ENCODE measurements at regions not wholly inside any gene's neighbourhood (a gene's known extent, or its start where the extent isn't known, plus 50 kb on each side); places are given as distances from the start of the nearest gene placed in this dataset.

- in situ Hi-C loops (cut with MboI; ENCODE audit: low sequenced_read_pairs, unreplicated experiment) = no loop called here
- TF ChIP-seq, protein P1, sequence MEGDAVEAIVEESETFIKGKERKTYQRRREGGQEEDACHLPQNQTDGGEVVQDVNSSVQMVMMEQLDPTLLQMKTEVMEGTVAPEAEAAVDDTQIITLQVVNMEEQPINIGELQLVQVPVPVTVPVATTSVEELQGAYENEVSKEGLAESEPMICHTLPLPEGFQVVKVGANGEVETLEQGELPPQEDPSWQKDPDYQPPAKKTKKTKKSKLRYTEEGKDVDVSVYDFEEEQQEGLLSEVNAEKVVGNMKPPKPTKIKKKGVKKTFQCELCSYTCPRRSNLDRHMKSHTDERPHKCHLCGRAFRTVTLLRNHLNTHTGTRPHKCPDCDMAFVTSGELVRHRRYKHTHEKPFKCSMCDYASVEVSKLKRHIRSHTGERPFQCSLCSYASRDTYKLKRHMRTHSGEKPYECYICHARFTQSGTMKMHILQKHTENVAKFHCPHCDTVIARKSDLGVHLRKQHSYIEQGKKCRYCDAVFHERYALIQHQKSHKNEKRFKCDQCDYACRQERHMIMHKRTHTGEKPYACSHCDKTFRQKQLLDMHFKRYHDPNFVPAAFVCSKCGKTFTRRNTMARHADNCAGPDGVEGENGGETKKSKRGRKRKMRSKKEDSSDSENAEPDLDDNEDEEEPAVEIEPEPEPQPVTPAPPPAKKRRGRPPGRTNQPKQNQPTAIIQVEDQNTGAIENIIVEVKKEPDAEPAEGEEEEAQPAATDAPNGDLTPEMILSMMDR (IDR thresholded peaks at IDR 0.05; ENCODE audit: borderline replicate concordance, control extremely low read depth, extremely low read depth, insufficient read depth, missing control alignments) = no peak
- no peak for DNase-seq (ENCODE audit: low spot score)
These were observed 63.9 kb upstream of the ARL4D start for GRCh38 chr17:43334738-43335402.

DNA sequence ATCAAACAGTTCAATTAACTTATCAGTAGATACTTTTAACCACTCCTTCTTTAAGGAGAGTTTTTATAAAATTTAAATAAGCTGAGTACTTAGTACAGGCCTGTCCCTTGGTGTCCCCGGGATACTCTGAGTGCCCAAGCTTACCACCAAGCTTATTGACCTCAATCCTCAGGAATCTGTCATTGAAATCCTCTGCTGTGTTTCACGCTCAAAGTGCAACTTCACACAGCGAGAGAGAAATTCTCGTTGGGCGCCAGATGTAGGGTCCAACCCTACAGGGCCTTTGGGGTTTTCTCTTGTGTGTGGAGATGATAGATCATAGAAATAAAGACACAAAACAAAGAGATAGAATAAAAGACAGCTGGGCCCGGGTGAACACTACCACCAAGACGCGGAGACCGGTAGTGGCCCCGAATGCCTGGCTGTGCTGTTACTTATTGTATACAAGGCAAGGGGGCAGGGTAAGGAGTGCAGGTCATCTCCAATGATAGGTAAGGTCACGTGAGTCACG lies 65.3 kb upstream of the ARL4D start:
- DNase-seq (ENCODE audit: low spot score) = no peak
- in situ Hi-C loops (cut with MboI; ENCODE audit: low sequenced_read_pairs, unreplicated experiment) = no loop called here
- TF ChIP-seq, protein P1 (IDR thresholded peaks at IDR 0.05; ENCODE audit: borderline replicate concordance, control extremely low read depth, extremely low read depth, insufficient read depth, missing control alignments) = no peak

GRCh38 chr17:43332230-43332629 lies 66.6 kb upstream of the ARL4D start:
- in situ Hi-C loops (cut with MboI; ENCODE audit: low sequenced_read_pairs, unreplicated experiment) = no loop called here
- TF ChIP-seq, protein P1 (IDR thresholded peaks at IDR 0.05; ENCODE audit: borderline replicate concordance, control extremely low read depth, extremely low read depth, insufficient read depth, missing control alignments) = no peak
- no peak for DNase-seq (ENCODE audit: low spot score)

DNA sequence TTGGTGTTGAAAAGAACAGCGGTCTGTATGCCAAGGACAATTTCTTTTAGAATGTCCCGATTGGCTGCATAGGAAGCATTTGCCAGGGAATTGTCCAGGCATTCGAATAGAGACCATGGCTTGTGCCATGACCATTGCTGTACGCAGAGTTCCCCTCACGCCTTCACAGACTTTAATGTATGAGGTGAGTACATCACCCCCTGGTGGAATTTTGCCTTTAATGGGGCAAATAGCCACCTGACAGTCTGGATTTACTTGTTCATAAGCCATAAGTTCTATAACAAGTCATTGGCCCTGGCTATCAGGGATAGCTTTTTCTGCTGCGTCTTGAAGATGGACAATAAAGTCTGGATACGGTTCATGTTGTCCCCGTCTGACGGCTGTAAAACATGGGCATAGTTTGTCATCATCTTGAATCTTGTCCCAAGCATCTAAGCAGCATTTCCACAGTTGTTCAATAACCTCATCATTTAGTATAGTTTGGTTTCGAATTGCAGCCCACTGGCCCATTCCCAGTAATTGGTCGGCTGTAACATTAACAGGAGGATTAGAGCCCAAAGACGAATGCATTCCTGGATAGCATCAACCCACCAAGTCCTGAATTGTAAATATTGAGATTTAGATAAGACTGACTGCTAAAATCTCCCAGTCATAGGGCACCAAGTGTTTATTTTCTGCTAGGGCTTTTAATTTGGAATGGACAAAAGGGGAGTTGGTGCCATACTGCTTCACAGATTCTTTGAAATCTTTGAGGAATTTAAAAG lies 67.7 kb upstream of the ARL4D start:
- in situ Hi-C loops (cut with MboI; ENCODE audit: low sequenced_read_pairs, unreplicated experiment) = no loop called here

DNA sequence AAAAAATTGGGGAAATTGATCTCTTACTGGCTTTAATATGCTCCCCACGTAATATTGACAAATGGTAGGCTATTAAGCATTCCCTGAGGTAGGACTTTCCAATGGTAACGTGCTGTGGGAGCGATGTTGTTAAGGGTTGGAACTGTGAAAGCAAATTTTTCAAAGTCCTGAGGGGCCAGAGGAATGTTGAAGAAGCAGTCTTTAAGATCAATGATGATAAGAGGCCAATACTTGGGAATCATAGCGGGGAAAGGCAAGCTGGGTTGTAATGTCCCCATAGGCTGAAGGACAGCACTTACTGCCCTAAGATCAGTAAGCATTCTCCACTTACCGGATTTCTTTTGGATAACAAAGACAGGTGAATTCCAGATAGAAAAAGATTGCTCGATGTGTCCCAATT lies 69.6 kb upstream of the ARL4D start:
- in situ Hi-C loops (cut with MboI; ENCODE audit: low sequenced_read_pairs, unreplicated experiment) = no loop called here
- no peak for DNase-seq (ENCODE audit: low spot score)
- TF ChIP-seq, protein P1 (IDR thresholded peaks at IDR 0.05; ENCODE audit: borderline replicate concordance, control extremely low read depth, extremely low read depth, insufficient read depth, missing control alignments) = no peak

More for the DNA sequence above, 67.7 kb upstream of the ARL4D start:
- DNase-seq (ENCODE audit: low spot score) = no peak
- TF ChIP-seq, protein P1 (IDR thresholded peaks at IDR 0.05; ENCODE audit: borderline replicate concordance, control extremely low read depth, extremely low read depth, insufficient read depth, missing control alignments) = no peak

- in situ Hi-C loops (cut with MboI; ENCODE audit: low sequenced_read_pairs, unreplicated experiment) = no loop called here
- TF ChIP-seq, protein P1 (IDR thresholded peaks at IDR 0.05; ENCODE audit: borderline replicate concordance, control extremely low read depth, extremely low read depth, insufficient read depth, missing control alignments) = no peak
- DNase-seq (ENCODE audit: low spot score) = no peak
These were observed 70.1 kb upstream of the ARL4D start for GRCh38 chr17:43328650-43329049.

All from GM13976 (cell line).